GM21528 (cell line): ENCODE measurements at regions not wholly inside any gene's neighbourhood (a gene's known extent, or its start where the extent isn't known, plus 50 kb on each side); places are given as distances from the start of the nearest gene placed in this dataset.
"Not testable (repeated sequence)": the region's sequence is repeated elsewhere in the genome, so short reads cannot be mapped to it uniquely, and the experiment has no call there.

Experiments
- ATAC-seq: cut with Tn5 transposase; IDR thresholded peaks from one replicate; pipeline ENCODE4 v1.9.1; 2021; ENCODE audit warnings: mild to moderate bottlenecking, moderate library complexity; ENCODE audit not compliant: unreplicated experiment, low FRiP score

- no peak for ATAC-seq
Observed at GRCh38 chr2:129469871-129470270, 509.6 kb upstream of the RAB6C start.

- ATAC-seq: no peak
Observed at GRCh38 chr2:129478902-129479517, 500.5 kb upstream of the RAB6C start.

- ATAC-seq: no peak
Observed at GRCh38 chr2:129479892-129480291, 499.6 kb upstream of the RAB6C start.

GRCh38 chr2:129480790-129481189 is 498.7 kb upstream of the RAB6C start:
- ATAC-seq: no peak

GRCh38 chr2:129481306-129482219 is 497.9 kb upstream of the RAB6C start:
- no peak for ATAC-seq

- no peak for ATAC-seq
Observed at GRCh38 chr2:129482626-129483025, 496.8 kb upstream of the RAB6C start.

- peak; percentile 90 for ATAC-seq
Observed at GRCh38 chr2:129483366-129483765, 496.1 kb upstream of the RAB6C start.

- ATAC-seq: no peak
Observed at GRCh38 chr2:129484999-129485897, 494.2 kb upstream of the RAB6C start.

- ATAC-seq: no peak
Observed at GRCh38 chr2:129488376-129488775, 491.1 kb upstream of the RAB6C start.

- ATAC-seq: no peak
Observed at GRCh38 chr2:129490641-129491040, 488.8 kb upstream of the RAB6C start.

GRCh38 chr2:129491308-129491707 is 488.2 kb upstream of the RAB6C start:
- ATAC-seq: no peak

GRCh38 chr2:129492548-129492947 is 486.9 kb upstream of the RAB6C start:
- no peak for ATAC-seq

- no peak for ATAC-seq
Observed at GRCh38 chr2:129499747-129500146, 479.7 kb upstream of the RAB6C start.

GRCh38 chr2:129502781-129503180 is 476.7 kb upstream of the RAB6C start:
- ATAC-seq: no peak

GRCh38 chr2:129504646-129505045 is 474.8 kb upstream of the RAB6C start:
- ATAC-seq: no peak

GRCh38 chr2:129518937-129519336 is 460.5 kb upstream of the RAB6C start:
- ATAC-seq: no peak

GRCh38 chr2:129532158-129532557 is 447.3 kb upstream of the RAB6C start:
- ATAC-seq: not testable (repeated sequence)

GRCh38 chr2:129548880-129549279 is 430.6 kb upstream of the RAB6C start:
- no peak for ATAC-seq

GRCh38 chr2:129550536-129550935 is 428.9 kb upstream of the RAB6C start:
- no peak for ATAC-seq

- no peak for ATAC-seq
Observed at GRCh38 chr2:129554373-129554772, 425.1 kb upstream of the RAB6C start.

GRCh38 chr2:129559101-129559500 is 420.4 kb upstream of the RAB6C start:
- ATAC-seq: no peak
